ENCODE measurements at regions not wholly inside any gene's neighbourhood (a gene's known extent, or its start where the extent isn't known, plus 50 kb on each side); places are given as distances from the start of the nearest gene placed in this dataset.
"Not testable (repeated sequence)": the region's sequence is repeated elsewhere in the genome, so short reads cannot be mapped to it uniquely, and the experiment has no call there.

- not testable (repeated sequence) for DNase-seq; H3K36me3 ChIP-seq; H3K4me1 ChIP-seq; H3K27me3 ChIP-seq; H3K4me3 ChIP-seq (ENCODE audit: low read depth, low read length); H3K9me3 ChIP-seq
Measured at GRCh38 chr2:161505466-161505865, 89.4 kb downstream of the TBR1 start.

- not testable (repeated sequence) for H3K9me3 ChIP-seq; H3K4me3 ChIP-seq (ENCODE audit: low read depth, low read length); H3K27me3 ChIP-seq; DNase-seq; H3K36me3 ChIP-seq; H3K4me1 ChIP-seq
Measured at GRCh38 chr2:161513295-161514032, 97.4 kb downstream of the TBR1 start.

GRCh38 chr2:161522796-161523195 lies 101.4 kb upstream of the SLC4A10 start:
- Histone ChIP-seq H3K27me3 (no peaks in the 10 kb centered on the region), H3K4me3 (ENCODE audit: low read depth, low read length) (no peak overlapping the region), H3K9me3 (no peaks in the 10 kb centered on the region), H3K4me1 (no peaks in the 10 kb centered on the region), H3K36me3 (no peaks in the 10 kb centered on the region)
- DNase-seq = no peak
- no peak for TF ChIP-seq CTCF (IDR thresholded peaks at IDR 0.05; ENCODE audit: low read depth, low read length)

GRCh38 chr2:161533218-161533617 lies 91.0 kb upstream of the SLC4A10 start:
- Histone ChIP-seq H3K4me1 (no peaks in the 10 kb centered on the region), H3K27me3 (no peaks in the 10 kb centered on the region), H3K4me3 (ENCODE audit: low read depth, low read length) (no peak overlapping the region), H3K9me3 (no peaks in the 10 kb centered on the region), H3K36me3 (no peaks in the 10 kb centered on the region)
- TF ChIP-seq CTCF (IDR thresholded peaks at IDR 0.05; ENCODE audit: low read depth, low read length) = no peak
- no peak for DNase-seq

GRCh38 chr2:161546635-161547034 lies 77.6 kb upstream of the SLC4A10 start:
- no peaks in the 10 kb centered on the region for H3K36me3 ChIP-seq
- H3K27me3 ChIP-seq = no peaks in the 10 kb centered on the region
- no peak for TF ChIP-seq CTCF (IDR thresholded peaks at IDR 0.05; ENCODE audit: low read depth, low read length)
- H3K4me1 ChIP-seq = no peaks in the 10 kb centered on the region
- H3K4me3 ChIP-seq (ENCODE audit: low read depth, low read length) = no peak overlapping the region
- H3K9me3 ChIP-seq = no peaks in the 10 kb centered on the region
- no peak for DNase-seq

- no peaks in the 10 kb centered on the region for H3K27me3 ChIP-seq
- no peaks in the 10 kb centered on the region for H3K9me3 ChIP-seq
- DNase-seq = no peak
- H3K4me1 ChIP-seq = no peaks in the 10 kb centered on the region
- no peak for TF ChIP-seq CTCF (IDR thresholded peaks at IDR 0.05; ENCODE audit: low read depth, low read length)
- H3K4me3 ChIP-seq (ENCODE audit: low read depth, low read length) = no peak overlapping the region
- no peaks in the 10 kb centered on the region for H3K36me3 ChIP-seq
Measured at GRCh38 chr2:161547130-161547529, 77.1 kb upstream of the SLC4A10 start.

- H3K9me3 ChIP-seq = no peaks in the 10 kb centered on the region
- no peak for DNase-seq
- no peak for TF ChIP-seq CTCF (IDR thresholded peaks at IDR 0.05; ENCODE audit: low read depth, low read length)
- H3K36me3 ChIP-seq = no peaks in the 10 kb centered on the region
- no peaks in the 10 kb centered on the region for H3K4me1 ChIP-seq
- no peak overlapping the region for H3K4me3 ChIP-seq (ENCODE audit: low read depth, low read length)
- H3K27me3 ChIP-seq = no peaks in the 10 kb centered on the region
Measured at GRCh38 chr2:161552015-161552414, 72.2 kb upstream of the SLC4A10 start.

All from BE2C (cell line).